HL-60 (cell line): ENCODE measurements at regions not wholly inside any gene's neighbourhood (a gene's known extent, or its start where the extent isn't known, plus 50 kb on each side); places are given as distances from the start of the nearest gene placed in this dataset.

Experiments used
- DNase-seq, 2 experiments: peaks; one replicate each; pipeline ENCODE4 v3.0.0-alpha.2; 2010 to 2020; ENCODE audit warnings: low read depth in 1 of 2, low spot score in 1 of 2
- H3K27ac ChIP-seq: fragments of 250-450 bp; sonication (Bioruptor Pico); replicated peaks from 2 replicates; pipeline ENCODE4 v1.5.1; 2020; ENCODE audit warnings: mild to moderate bottlenecking, moderate library complexity
- H3K27me3 ChIP-seq: fragments of 250-450 bp; sonication (Bioruptor Pico); 2 replicates; pipeline ENCODE4 v1.5.1; 2021; ENCODE audit warnings: mild to moderate bottlenecking, moderate library complexity; ENCODE audit not compliant: insufficient read depth, poor library complexity, severe bottlenecking
- H3K4me3 ChIP-seq: replicated peaks from 2 replicates; pipeline ENCODE4 v1.5.1; 2011; ENCODE audit warnings: mild to moderate bottlenecking, control low read depth, low read length; ENCODE audit not compliant: insufficient read depth
- CTCF ChIP-seq: IDR thresholded peaks from one replicate; pipeline ENCODE4 v1.5.1; 2011; ENCODE audit warnings: low read length, control low read depth, inconsistent platforms; ENCODE audit not compliant: insufficient read depth
- GABPA ChIP-seq: IDR thresholded peaks from 2 replicates; pipeline ENCODE4 v1.6.1; 2012; ENCODE audit warnings: low read depth
- POLR2AphosphoS5 ChIP-seq: IDR thresholded peaks from 2 replicates; pipeline ENCODE4 v1.6.1; 2012; ENCODE audit warnings: low read depth
- REST ChIP-seq: IDR thresholded peaks from 2 replicates; pipeline ENCODE4 v1.6.1; 2012; ENCODE audit warnings: low read depth; ENCODE audit not compliant: insufficient replicate concordance
- SPI1 ChIP-seq: IDR thresholded peaks from 2 replicates; pipeline ENCODE4 v1.6.1; 2012; ENCODE audit warnings: low read depth, mild to moderate bottlenecking, borderline replicate concordance

GRCh38 chr14:44300916-44301315 is 206.2 kb downstream of the FSCB start:
- no peak overlapping the region for H3K27ac ChIP-seq
- no peak overlapping the region for H3K4me3 ChIP-seq
- no peak for DNase-seq
- no peaks in the 10 kb centered on the region for H3K27me3 ChIP-seq
- TF ChIP-seq GABPA (no peak), POLR2AphosphoS5 (no peak), REST (no peak), CTCF (no peak), SPI1 (no peak)

- no peak overlapping the region for H3K27ac ChIP-seq
- no peak for TF ChIP-seq GABPA
- no peak for TF ChIP-seq SPI1
- TF ChIP-seq REST: no peak
- TF ChIP-seq POLR2AphosphoS5: no peak
- no peak for TF ChIP-seq CTCF
- DNase-seq: no peak
- H3K4me3 ChIP-seq: no peak overlapping the region
- no peaks in the 10 kb centered on the region for H3K27me3 ChIP-seq
Observed at GRCh38 chr14:44297437-44297836, 209.6 kb downstream of the FSCB start.

GRCh38 chr14:44291366-44291915 is 215.6 kb downstream of the FSCB start:
- Histone ChIP-seq H3K4me3 (no peak overlapping the region), H3K27ac (no peak overlapping the region), H3K27me3 (no peaks in the 10 kb centered on the region)
- DNase-seq: no peak
- TF ChIP-seq REST: no peak
- TF ChIP-seq SPI1: no peak
- no peak for TF ChIP-seq CTCF
- no peak for TF ChIP-seq POLR2AphosphoS5
- no peak for TF ChIP-seq GABPA
